ENCODE measurements at regions not wholly inside any gene's neighbourhood (a gene's known extent, or its start where the extent isn't known, plus 50 kb on each side); places are given as distances from the start of the nearest gene placed in this dataset.

- TF ChIP-seq CTCF (IDR thresholded peaks at IDR 0.05; ENCODE audit: insufficient read depth, low read length, poor library complexity, severe bottlenecking) (no peak), EZH2phosphoT487 (conservative IDR thresholded peaks at IDR 0.05; ENCODE audit: low read length) (no peak)
These were observed 225.3 kb upstream of the ATP2B1 start for GRCh38 chr12:89933911-89934310.
